ENCODE measurements at regions not wholly inside any gene's neighbourhood (a gene's known extent, or its start where the extent isn't known, plus 50 kb on each side); places are given as distances from the start of the nearest gene placed in this dataset.
"Not testable (repeated sequence)": the region's sequence is repeated elsewhere in the genome, so short reads cannot be mapped to it uniquely, and the experiment has no call there.

GRCh38 chr3:51588724-51589123, 50.2 kb downstream of the RAD54L2 start:
- ChIA-PET POLR2A (ENCODE audit: low non-redundant PET) (no interaction called here), CTCF (no interaction called here)
- DNase-seq (ENCODE audit: low spot score) = no peak
- H3K27ac ChIP-seq = no peak overlapping the region
- TF ChIP-seq CTCF (conservative IDR thresholded peaks at IDR 0.05; ENCODE audit: low read depth) = no peak

GRCh38 chr3:51591231-51591630, 52.7 kb downstream of the RAD54L2 start:
- ChIA-PET CTCF (interaction anchor here (0.9 kb wide), 1 partner anchor 78 kb away, joined by 3 read pairs; no protein-coding TSS in a partner anchor), POLR2A (ENCODE audit: low non-redundant PET) (no interaction called here)
- DNase-seq (ENCODE audit: low spot score) = no peak
- TF ChIP-seq CTCF (conservative IDR thresholded peaks at IDR 0.05; ENCODE audit: low read depth) = no peak
- H3K27ac ChIP-seq = no peak overlapping the region

- CTCF ChIA-PET = no interaction called here
- DNase-seq (ENCODE audit: low spot score) = no peak
- POLR2A ChIA-PET (ENCODE audit: low non-redundant PET) = no interaction called here
- no peak for TF ChIP-seq CTCF (conservative IDR thresholded peaks at IDR 0.05; ENCODE audit: low read depth)
- no peak overlapping the region for H3K27ac ChIP-seq
Observed at GRCh38 chr3:51593697-51594096, 55.2 kb downstream of the RAD54L2 start.

- DNase-seq (ENCODE audit: low spot score); POLR2A ChIA-PET (ENCODE audit: low non-redundant PET); H3K27ac ChIP-seq: not testable (repeated sequence)
- CTCF ChIA-PET = interaction anchor here (0.7 kb wide), 1 partner anchor 28 kb away, joined by 3 read pairs; no protein-coding TSS in a partner anchor
Observed at GRCh38 chr3:51599638-51600037, 61.1 kb downstream of the RAD54L2 start.

GRCh38 chr3:51604212-51604611, 65.7 kb downstream of the RAD54L2 start:
- H3K27ac ChIP-seq = no peak overlapping the region
- no peak for TF ChIP-seq CTCF (conservative IDR thresholded peaks at IDR 0.05; ENCODE audit: low read depth)
- ChIA-PET POLR2A (ENCODE audit: low non-redundant PET) (no interaction called here), CTCF (no interaction called here)
- no peak for DNase-seq (ENCODE audit: low spot score)

- ChIA-PET CTCF (no interaction called here), POLR2A (ENCODE audit: low non-redundant PET) (no interaction called here)
- TF ChIP-seq CTCF (conservative IDR thresholded peaks at IDR 0.05; ENCODE audit: low read depth) = no peak
- no peak for DNase-seq (ENCODE audit: low spot score)
- H3K27ac ChIP-seq = no peak overlapping the region
Observed at GRCh38 chr3:51605938-51606337, 65.1 kb upstream of the TEX264 start.

GRCh38 chr3:51606871-51607270, 64.2 kb upstream of the TEX264 start:
- CTCF ChIA-PET; POLR2A ChIA-PET (ENCODE audit: low non-redundant PET); H3K27ac ChIP-seq; DNase-seq (ENCODE audit: low spot score): not testable (repeated sequence)

- DNase-seq (ENCODE audit: low spot score); H3K27ac ChIP-seq; POLR2A ChIA-PET (ENCODE audit: low non-redundant PET); CTCF ChIA-PET: not testable (repeated sequence)
Observed at GRCh38 chr3:51607591-51608325, 63.3 kb upstream of the TEX264 start.
